Lower leg skin (tissue), 3 donors: ENCODE measurements at regions not wholly inside any gene's neighbourhood (a gene's known extent, or its start where the extent isn't known, plus 50 kb on each side); places are given as distances from the start of the nearest gene placed in this dataset.

Experiments
- CTCF ChIP-seq, 3 donors: fragments of 450-650 bp; IDR thresholded peaks; one replicate each; pipeline ENCODE4 v1.5.1; 2016; ENCODE audit warnings: antibody characterized with exemption in 3 of 3, mild to moderate bottlenecking in 3 of 3, moderate library complexity in 2 of 3
- POLR2A ChIP-seq, 2 donors: fragments of 450-650 bp; IDR thresholded peaks; one replicate each; pipeline ENCODE4 v1.6.1; 2016 to 2017; ENCODE audit warnings: antibody characterized with exemption in 2 of 2, mild to moderate bottlenecking in 1 of 2, moderate library complexity in 1 of 2

DNA sequence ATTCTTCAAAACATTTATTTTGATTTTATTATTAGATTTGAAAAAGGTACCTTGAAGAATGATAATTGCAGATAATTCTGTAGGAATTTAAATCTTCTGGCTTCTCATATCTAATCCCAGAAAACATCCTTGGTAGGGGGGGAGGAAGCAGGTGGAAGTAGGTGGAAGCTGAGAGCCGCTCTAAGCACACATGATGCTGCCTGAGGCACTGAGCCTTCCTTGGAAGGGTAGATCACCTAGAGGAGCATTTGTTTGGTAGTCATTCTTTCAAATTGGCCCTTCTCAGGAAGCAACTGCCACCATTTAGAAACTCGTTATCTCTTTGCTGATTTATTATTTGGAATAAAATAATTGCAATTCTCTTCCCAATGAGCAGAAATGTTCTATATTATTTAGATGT lies 623.3 kb downstream of the CD109 start:
- no peak for TF ChIP-seq CTCF (IDR thresholded peaks at IDR 0.05)
- TF ChIP-seq POLR2A (IDR thresholded peaks at IDR 0.05), result no peak
